Astrocyte (in vitro differentiated cells and primary cell): ENCODE measurements at regions not wholly inside any gene's neighbourhood (a gene's known extent, or its start where the extent isn't known, plus 50 kb on each side); places are given as distances from the start of the nearest gene placed in this dataset.

Source experiments
- EZH2 ChIP-seq: IDR thresholded peaks from 2 replicates; pipeline ENCODE4 v1.6.1; 2012; ENCODE audit warnings: mild to moderate bottlenecking, low read length, inconsistent platforms; ENCODE audit not compliant: insufficient read depth
- TF ChIP-seq, protein P1 (sequence below): IDR thresholded peaks from 2 replicates; pipeline ENCODE4 v1.5.1; 2011; ENCODE audit warnings: low read depth, mild to moderate bottlenecking, inconsistent platforms, low read length, moderate library complexity; ENCODE audit not compliant: insufficient read depth

DNA sequence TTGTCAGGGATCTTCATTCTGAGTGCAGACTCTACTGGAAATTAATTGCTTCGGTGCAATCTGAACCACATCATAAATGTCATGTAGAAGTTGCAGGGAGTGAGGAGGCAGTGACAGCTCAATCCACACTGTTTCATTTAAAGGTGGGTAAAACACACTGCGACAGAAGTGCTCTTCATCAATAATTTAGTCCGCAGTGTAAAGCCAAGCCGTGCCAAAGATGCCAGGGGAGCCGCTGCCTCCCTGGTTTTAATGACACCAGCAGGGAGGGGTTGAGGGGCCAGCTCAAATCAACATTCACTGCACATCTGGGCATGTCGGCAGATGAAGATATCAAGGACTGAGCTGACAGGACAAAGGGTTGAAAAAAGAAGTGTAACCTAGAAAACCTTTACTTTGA is 305.7 kb upstream of the VRK2 start:
- TF ChIP-seq, protein P1, sequence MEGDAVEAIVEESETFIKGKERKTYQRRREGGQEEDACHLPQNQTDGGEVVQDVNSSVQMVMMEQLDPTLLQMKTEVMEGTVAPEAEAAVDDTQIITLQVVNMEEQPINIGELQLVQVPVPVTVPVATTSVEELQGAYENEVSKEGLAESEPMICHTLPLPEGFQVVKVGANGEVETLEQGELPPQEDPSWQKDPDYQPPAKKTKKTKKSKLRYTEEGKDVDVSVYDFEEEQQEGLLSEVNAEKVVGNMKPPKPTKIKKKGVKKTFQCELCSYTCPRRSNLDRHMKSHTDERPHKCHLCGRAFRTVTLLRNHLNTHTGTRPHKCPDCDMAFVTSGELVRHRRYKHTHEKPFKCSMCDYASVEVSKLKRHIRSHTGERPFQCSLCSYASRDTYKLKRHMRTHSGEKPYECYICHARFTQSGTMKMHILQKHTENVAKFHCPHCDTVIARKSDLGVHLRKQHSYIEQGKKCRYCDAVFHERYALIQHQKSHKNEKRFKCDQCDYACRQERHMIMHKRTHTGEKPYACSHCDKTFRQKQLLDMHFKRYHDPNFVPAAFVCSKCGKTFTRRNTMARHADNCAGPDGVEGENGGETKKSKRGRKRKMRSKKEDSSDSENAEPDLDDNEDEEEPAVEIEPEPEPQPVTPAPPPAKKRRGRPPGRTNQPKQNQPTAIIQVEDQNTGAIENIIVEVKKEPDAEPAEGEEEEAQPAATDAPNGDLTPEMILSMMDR = no peak
- TF ChIP-seq EZH2 = no peak
